Ascending aorta (tissue), 2 donors: ENCODE measurements at regions not wholly inside any gene's neighbourhood (a gene's known extent, or its start where the extent isn't known, plus 50 kb on each side); places are given as distances from the start of the nearest gene placed in this dataset.

Experiments used
- DNase-seq, 2 donors: peaks; one replicate each; pipeline ENCODE4 v3.0.0-alpha.2; 2019; ENCODE audit warnings: low spot score in 2 of 2
- H3K27ac ChIP-seq, 2 donors: fragments of 200-600 bp; sonication (generic); one replicate each; pipeline ENCODE4 v1.5.1; 2016 to 2017; ENCODE audit warnings: mild to moderate bottlenecking in 1 of 2
- H3K27me3 ChIP-seq: fragments of 200-600 bp; sonication (generic); one replicate; pipeline ENCODE4 v1.5.1; 2017
- H3K36me3 ChIP-seq, 2 donors: fragments of 200-600 bp; sonication (generic); one replicate each; pipeline ENCODE4 v1.5.1; 2016
- H3K4me1 ChIP-seq, 2 donors: fragments of 200-600 bp; sonication (generic); one replicate each; pipeline ENCODE4 v1.5.1; 2016 to 2017; ENCODE audit warnings: mild to moderate bottlenecking in 1 of 2
- H3K4me3 ChIP-seq, 2 donors: fragments of 200-600 bp; sonication (generic); one replicate each; pipeline ENCODE4 v1.5.1; 2016 to 2017; ENCODE audit warnings: mild to moderate bottlenecking in 1 of 2
- H3K9me3 ChIP-seq, 2 donors: fragments of 200-600 bp; sonication (generic); one replicate each; pipeline ENCODE4 v1.5.1; 2016
- CTCF ChIP-seq, 3 experiments: fragments of 200-600 bp in 2 of 3; fragments of 450-650 bp in 1 of 3; sonication (generic) in 2 of 3; IDR thresholded peaks; one replicate each; pipeline ENCODE4 v1.5.1; 2016 to 2019; ENCODE audit warnings: antibody characterized with exemption in 3 of 3, mild to moderate bottlenecking in 1 of 3, moderate library complexity in 1 of 3
- intact Hi-C: fragments of 100-400 bp; cut with DNase I; formaldehyde crosslinking; loops from one replicate; pipeline ENCODE4 v1.15.1; 2023

DNA sequence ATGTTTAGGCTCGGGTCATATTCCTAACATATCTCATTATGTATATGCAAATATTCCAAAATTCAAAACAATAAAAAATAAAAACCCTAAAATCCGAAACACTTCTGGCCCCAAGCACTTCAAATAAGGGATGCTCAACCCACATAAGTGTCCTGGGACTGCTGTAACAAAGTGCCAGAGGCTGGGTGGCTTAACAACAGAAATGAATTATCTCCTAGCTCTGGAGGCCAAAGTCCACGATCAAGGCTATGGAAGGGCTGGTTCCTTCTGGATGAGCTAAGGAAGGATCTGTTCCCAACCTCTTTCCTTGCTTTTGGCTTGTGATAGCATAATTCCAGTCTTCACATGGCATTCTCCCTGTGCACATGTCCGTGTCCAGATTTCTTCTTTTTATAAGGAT lies 181.6 kb upstream of the NFE2L3 start:
- Histone ChIP-seq H3K4me1 (no peaks in the 10 kb centered on the region), H3K27ac (no peak overlapping the region), H3K9me3 (no peaks in the 10 kb centered on the region), H3K27me3 (no peaks in the 10 kb centered on the region), H3K4me3 (no peak overlapping the region), H3K36me3 (no peaks in the 10 kb centered on the region)
- TF ChIP-seq CTCF (IDR thresholded peaks at IDR 0.05), result no peak
- no peak for DNase-seq
- intact Hi-C loops, result no loop called here

DNA sequence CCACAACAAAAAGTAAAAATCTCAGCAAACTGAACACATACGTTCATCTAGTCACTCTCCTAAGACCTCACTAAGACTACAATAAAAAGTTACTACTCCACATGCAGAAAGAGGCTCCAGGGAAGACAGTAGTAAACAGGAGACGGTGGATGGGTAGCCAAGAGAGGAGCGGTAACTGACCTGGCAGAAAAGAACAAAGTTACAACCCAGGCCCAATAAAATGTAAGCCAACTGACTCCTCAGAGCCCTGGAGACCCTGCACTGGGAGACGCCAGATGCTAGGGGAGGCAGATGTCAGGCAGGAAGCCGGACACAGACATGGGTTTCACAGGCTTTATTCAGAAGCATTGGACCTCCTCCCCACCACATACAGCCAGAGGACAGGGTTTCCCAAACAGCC lies 181.1 kb upstream of the NFE2L3 start:
- Histone ChIP-seq H3K4me3 (no peak overlapping the region), H3K36me3 (no peaks in the 10 kb centered on the region), H3K27ac (no peak overlapping the region), H3K4me1 (no peaks in the 10 kb centered on the region), H3K27me3 (no peaks in the 10 kb centered on the region), H3K9me3 (no peaks in the 10 kb centered on the region)
- intact Hi-C loops, result no loop called here
- no peak for TF ChIP-seq CTCF (IDR thresholded peaks at IDR 0.05)
- DNase-seq, result no peak

GRCh38 chr7:25976630-25977029 lies 175.4 kb upstream of the NFE2L3 start:
- H3K36me3 ChIP-seq, result no peaks in the 10 kb centered on the region
- no peak for DNase-seq
- no peaks in the 10 kb centered on the region for H3K9me3 ChIP-seq
- intact Hi-C loops, result no loop called here
- TF ChIP-seq CTCF (IDR thresholded peaks at IDR 0.05), result no peak
- no peak overlapping the region for H3K27ac ChIP-seq
- H3K4me3 ChIP-seq, result no peak overlapping the region
- no peaks in the 10 kb centered on the region for H3K27me3 ChIP-seq
- H3K4me1 ChIP-seq, result no peaks in the 10 kb centered on the region

DNA sequence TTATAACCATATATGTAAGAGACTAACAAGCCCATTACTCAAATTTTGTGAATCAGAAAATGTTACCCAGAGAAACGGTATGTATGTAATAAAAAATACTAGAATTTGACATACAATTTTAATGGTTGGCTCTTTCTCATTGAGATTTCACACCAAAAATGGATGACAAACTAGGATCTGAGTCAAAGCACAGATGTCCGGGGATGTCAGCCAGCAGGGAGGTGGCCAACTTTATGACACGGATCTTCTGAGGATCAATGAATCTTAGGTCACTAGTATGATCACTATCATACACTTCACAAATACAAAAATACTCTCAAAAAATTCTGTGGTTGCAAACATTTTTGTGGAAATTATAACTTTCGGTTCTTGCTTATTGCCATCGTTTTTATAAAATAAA lies 173.5 kb upstream of the NFE2L3 start:
- no peaks in the 10 kb centered on the region for H3K36me3 ChIP-seq
- no peak for TF ChIP-seq CTCF (IDR thresholded peaks at IDR 0.05)
- H3K4me3 ChIP-seq, result no peak overlapping the region
- no peaks in the 10 kb centered on the region for H3K4me1 ChIP-seq
- H3K27ac ChIP-seq, result no peak overlapping the region
- H3K27me3 ChIP-seq, result no peaks in the 10 kb centered on the region
- no peaks in the 10 kb centered on the region for H3K9me3 ChIP-seq
- intact Hi-C loops, result no loop called here
- no peak for DNase-seq

GRCh38 chr7:25979605-25980004 lies 172.4 kb upstream of the NFE2L3 start:
- TF ChIP-seq CTCF (IDR thresholded peaks at IDR 0.05), result no peak
- no peak for DNase-seq
- H3K4me1 ChIP-seq, result no peaks in the 10 kb centered on the region
- H3K36me3 ChIP-seq, result no peaks in the 10 kb centered on the region
- H3K4me3 ChIP-seq, result no peak overlapping the region
- intact Hi-C loops, result loop anchor here (10.0 kb wide), 1 partner anchor 75 kb away; no protein-coding TSS in a partner anchor
- H3K9me3 ChIP-seq, result no peaks in the 10 kb centered on the region
- H3K27ac ChIP-seq, result no peak overlapping the region
- H3K27me3 ChIP-seq, result no peaks in the 10 kb centered on the region

GRCh38 chr7:25982684-25983083 lies 169.3 kb upstream of the NFE2L3 start:
- intact Hi-C loops, result loop anchor here (10.0 kb wide), 1 partner anchor 72 kb away; no protein-coding TSS in a partner anchor
- no peak for TF ChIP-seq CTCF (IDR thresholded peaks at IDR 0.05)
- H3K36me3 ChIP-seq, result no peaks in the 10 kb centered on the region
- no peaks in the 10 kb centered on the region for H3K4me1 ChIP-seq
- no peaks in the 10 kb centered on the region for H3K27me3 ChIP-seq
- no peaks in the 10 kb centered on the region for H3K9me3 ChIP-seq
- no peak for DNase-seq
- no peak overlapping the region for H3K4me3 ChIP-seq
- no peak overlapping the region for H3K27ac ChIP-seq
